Naive thymus-derived CD8-positive, alpha-beta T cell (primary cell): ENCODE measurements at regions not wholly inside any gene's neighbourhood (a gene's known extent, or its start where the extent isn't known, plus 50 kb on each side); places are given as distances from the start of the nearest gene placed in this dataset.
"Not testable (repeated sequence)": the region's sequence is repeated elsewhere in the genome, so short reads cannot be mapped to it uniquely, and the experiment has no call there.

ENCODE experiments used
- ATAC-seq, 2 donors: fragments of 150-1000 bp; cut with Tn5 transposase in 1 of 2; sonication (Bioruptor Pico), chemical (Tn5 transposase) in 1 of 2; 1 replicate in 1 of 2; 2 replicates in 1 of 2; pipeline ENCODE4 v1.10.0; 2021; ENCODE audit warnings: mild to moderate bottlenecking in 2 of 2, moderate library complexity in 2 of 2
- POLR2A ChIA-PET: fragments of 350-600 bp; sonication (Branson Sonifier 250); formaldehyde crosslinking; loops from one replicate; lab custom pipeline; 2021; ENCODE audit warnings: antibody characterized with exemption; lab: Charles Lee
- DNase-seq, 10 donors: peaks; one replicate each; pipeline versions ENCODE4 v3.0.0 to v3.0.0-alpha.2; 2020 to 2022
- H3K27ac Mint-ChIP-seq, 10 donors: one replicate each; pipeline ENCODE4 v1.8.0; 2020 to 2022; ENCODE audit warnings: mild to moderate bottlenecking in 10 of 10, mixed read lengths in 10 of 10, moderate library complexity in 4 of 10, inconsistent platforms in 1 of 10
- H3K27me3 Mint-ChIP-seq, 5 donors: one replicate each; pipeline ENCODE4 v1.8.0; 2021 to 2022; ENCODE audit warnings: mixed read lengths in 5 of 5
- H3K36me3 Mint-ChIP-seq, 3 donors: one replicate each; pipeline ENCODE4 v1.8.0; 2020 to 2022; ENCODE audit warnings: mixed read lengths in 3 of 3, mild to moderate bottlenecking in 2 of 3, inconsistent platforms in 1 of 3
- H3K4me1 Mint-ChIP-seq, 4 donors: one replicate each; pipeline ENCODE4 v1.8.0; 2021 to 2022; ENCODE audit warnings: mixed read lengths in 4 of 4
- H3K4me3 Mint-ChIP-seq, 10 donors: one replicate each; pipeline ENCODE4 v1.8.0; 2020 to 2022; ENCODE audit warnings: mild to moderate bottlenecking in 10 of 10, mixed read lengths in 10 of 10, moderate library complexity in 6 of 10, inconsistent platforms in 1 of 10
- H3K9me3 Mint-ChIP-seq, 9 donors: one replicate each; pipeline ENCODE4 v1.8.0; 2020 to 2022; ENCODE audit warnings: mixed read lengths in 9 of 9, mild to moderate bottlenecking in 3 of 9, inconsistent platforms in 1 of 9, moderate library complexity in 1 of 9

DNA sequence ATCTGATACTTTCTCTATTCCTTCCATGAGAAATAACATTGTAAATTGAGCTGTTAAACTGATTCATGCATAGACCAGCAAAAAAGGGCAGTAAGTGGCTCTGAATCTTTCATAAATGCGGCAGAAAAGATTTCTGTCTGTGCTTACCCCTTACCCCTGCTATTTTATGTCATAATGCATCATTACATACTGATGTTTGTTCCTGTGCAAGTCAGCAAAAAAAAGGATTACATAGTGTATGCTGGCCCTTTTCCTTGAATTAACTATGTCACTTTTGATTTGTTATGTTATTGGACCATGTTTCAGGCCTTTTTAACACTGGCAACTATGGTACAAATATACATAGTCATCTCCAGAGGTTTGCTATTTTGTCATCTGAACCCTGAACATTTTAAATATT, 2159.7 kb downstream of the PCDH7 start:
- Mint-ChIP-seq H3K4me3 (no peak overlapping the region), H3K4me1 (no peaks in the 10 kb centered on the region), H3K36me3 (no peaks in the 10 kb centered on the region), H3K9me3 (peaks cover 0 to 11% (median under 1%) of the 10 kb centered on the region in 9 donors), H3K27ac (no peak overlapping the region), H3K27me3 (no peaks in the 10 kb centered on the region)
- DNase-seq (no peak), ATAC-seq (no peak)
- POLR2A ChIA-PET: no interaction called here

GRCh38 chr4:32884198-32884597, 2164.0 kb downstream of the PCDH7 start:
- H3K9me3 Mint-ChIP-seq: peaks cover 0 to 10% (median 2%) of the 10 kb centered on the region in 9 donors
- POLR2A ChIA-PET: no interaction called here
- no peak overlapping the region for H3K4me3 Mint-ChIP-seq
- no peak for ATAC-seq
- H3K36me3 Mint-ChIP-seq: no peaks in the 10 kb centered on the region
- no peak overlapping the region for H3K27ac Mint-ChIP-seq
- no peaks in the 10 kb centered on the region for H3K27me3 Mint-ChIP-seq
- H3K4me1 Mint-ChIP-seq: no peaks in the 10 kb centered on the region
- no peak for DNase-seq

GRCh38 chr4:32890398-32890797, 2170.2 kb downstream of the PCDH7 start:
- H3K4me1 Mint-ChIP-seq: no peaks in the 10 kb centered on the region
- POLR2A ChIA-PET: no interaction called here
- H3K9me3 Mint-ChIP-seq: peaks cover 0 to 5% (median 0%) of the 10 kb centered on the region in 9 donors
- H3K27me3 Mint-ChIP-seq: no peaks in the 10 kb centered on the region
- ATAC-seq: no peak
- no peak overlapping the region for H3K27ac Mint-ChIP-seq
- no peak for DNase-seq
- no peak overlapping the region for H3K4me3 Mint-ChIP-seq
- H3K36me3 Mint-ChIP-seq: no peaks in the 10 kb centered on the region

GRCh38 chr4:32909053-32909452, 2188.9 kb downstream of the PCDH7 start:
- ATAC-seq (no peak), DNase-seq (no peak)
- Mint-ChIP-seq H3K9me3 (peaks cover 10 to 44% (median 22%) of the 10 kb centered on the region in 9 donors), H3K27me3 (no peaks in the 10 kb centered on the region), H3K36me3 (peaks cover 0 to 5% (median 0%) of the 10 kb centered on the region in 3 donors), H3K27ac (no peak overlapping the region), H3K4me1 (no peaks in the 10 kb centered on the region), H3K4me3 (no peak overlapping the region)
- POLR2A ChIA-PET: no interaction called here

GRCh38 chr4:32909736-32910135, 2189.6 kb downstream of the PCDH7 start:
- Mint-ChIP-seq H3K27ac (no peak overlapping the region), H3K36me3 (peaks cover 0 to 5% (median 0%) of the 10 kb centered on the region in 3 donors)
- ATAC-seq: no peak

DNA sequence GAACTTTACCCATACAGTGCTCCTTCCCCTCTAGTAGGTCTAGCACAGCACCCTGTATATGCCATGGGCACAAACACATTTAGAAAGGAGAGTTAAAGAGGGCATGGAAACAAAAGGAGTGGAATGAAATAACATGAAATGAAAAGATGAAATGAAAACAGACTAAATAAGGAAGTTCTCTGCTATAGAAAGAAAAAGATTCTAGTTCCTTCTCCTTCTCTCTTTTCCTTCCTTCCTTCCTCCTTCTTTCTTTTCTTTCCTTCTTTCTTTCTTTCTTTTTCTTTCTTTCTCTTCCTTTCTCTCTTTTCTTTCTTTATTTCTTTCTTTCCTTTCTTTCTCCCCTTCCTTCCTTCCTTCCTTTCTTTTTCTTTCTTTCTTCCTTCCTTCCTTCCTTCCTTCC, 2197.4 kb downstream of the PCDH7 start:
- ATAC-seq: no peak
- POLR2A ChIA-PET: no interaction called here
- no peaks in the 10 kb centered on the region for H3K36me3 Mint-ChIP-seq
- H3K4me1 Mint-ChIP-seq: no peaks in the 10 kb centered on the region
- H3K27ac Mint-ChIP-seq: no peak overlapping the region
- H3K27me3 Mint-ChIP-seq: no peaks in the 10 kb centered on the region
- H3K4me3 Mint-ChIP-seq: no peak overlapping the region
- no peak for DNase-seq
- H3K9me3 Mint-ChIP-seq: peaks cover 3 to 36% (median 12%) of the 10 kb centered on the region in 9 donors

More at GRCh38 chr4:32909736-32910135, 2189.6 kb downstream of the PCDH7 start:
- POLR2A ChIA-PET: no interaction called here
- Mint-ChIP-seq H3K4me1 (no peaks in the 10 kb centered on the region), H3K27me3 (no peaks in the 10 kb centered on the region), H3K9me3 (peaks cover 9 to 45% (median 22%) of the 10 kb centered on the region in 9 donors), H3K4me3 (no peak overlapping the region)
- no peak for DNase-seq

- no peaks in the 10 kb centered on the region for H3K27me3 Mint-ChIP-seq
- H3K4me3 Mint-ChIP-seq: no peak overlapping the region
- peaks cover 0 to 17% (median 6%) of the 10 kb centered on the region in 9 donors for H3K9me3 Mint-ChIP-seq
- DNase-seq (no peak), ATAC-seq (no peak)
- H3K27ac Mint-ChIP-seq: no peak overlapping the region
- POLR2A ChIA-PET: no interaction called here
- no peaks in the 10 kb centered on the region for H3K36me3 Mint-ChIP-seq
- no peaks in the 10 kb centered on the region for H3K4me1 Mint-ChIP-seq
Observed at GRCh38 chr4:32929796-32930699, 2209.9 kb downstream of the PCDH7 start.

- H3K36me3 Mint-ChIP-seq: no peaks in the 10 kb centered on the region
- H3K4me1 Mint-ChIP-seq: no peaks in the 10 kb centered on the region
- POLR2A ChIA-PET: no interaction called here
- peaks cover 0 to 14% (median 4%) of the 10 kb centered on the region in 9 donors for H3K9me3 Mint-ChIP-seq
- ATAC-seq: no peak
- no peak for DNase-seq
- no peak overlapping the region for H3K27ac Mint-ChIP-seq
- no peak overlapping the region for H3K4me3 Mint-ChIP-seq
- no peaks in the 10 kb centered on the region for H3K27me3 Mint-ChIP-seq
Observed at GRCh38 chr4:32930700-32931099, 2210.5 kb downstream of the PCDH7 start.

DNA sequence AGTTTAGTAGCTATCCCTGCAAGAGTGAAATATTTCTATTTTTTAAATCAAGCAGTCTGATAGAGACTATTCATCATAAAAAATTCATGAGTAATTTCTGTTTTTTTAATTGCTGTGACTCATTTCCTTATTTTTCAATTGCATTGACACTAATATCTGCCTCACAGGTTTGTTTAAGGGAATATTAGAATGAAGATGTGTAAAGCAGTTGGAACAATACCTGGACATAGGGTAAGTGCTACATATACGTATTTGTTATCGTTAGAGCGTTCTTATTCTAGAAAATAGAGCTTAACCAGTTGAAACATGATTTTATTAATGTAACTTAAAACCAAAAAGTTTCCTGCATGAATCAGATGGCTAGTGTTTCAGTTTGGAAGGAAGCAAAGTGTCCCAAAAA, 2211.3 kb downstream of the PCDH7 start:
- H3K4me1 Mint-ChIP-seq: no peaks in the 10 kb centered on the region
- POLR2A ChIA-PET: no interaction called here

GRCh38 chr4:32932156-32932555, 2212.0 kb downstream of the PCDH7 start:
- H3K9me3 Mint-ChIP-seq: peaks cover 0 to 14% (median 4%) of the 10 kb centered on the region in 9 donors
- H3K36me3 Mint-ChIP-seq: no peaks in the 10 kb centered on the region
- ATAC-seq (no peak), DNase-seq (no peak)
- no peaks in the 10 kb centered on the region for H3K4me1 Mint-ChIP-seq
- H3K4me3 Mint-ChIP-seq: no peak overlapping the region
- POLR2A ChIA-PET: no interaction called here
- no peaks in the 10 kb centered on the region for H3K27me3 Mint-ChIP-seq
- no peak overlapping the region for H3K27ac Mint-ChIP-seq

More for the DNA sequence above, 2211.3 kb downstream of the PCDH7 start:
- DNase-seq (no peak), ATAC-seq (no peak)
- Mint-ChIP-seq H3K27me3 (no peaks in the 10 kb centered on the region), H3K36me3 (no peaks in the 10 kb centered on the region), H3K4me3 (no peak overlapping the region), H3K27ac (no peak overlapping the region), H3K9me3 (peaks cover 0 to 11% (median 4%) of the 10 kb centered on the region in 9 donors)

DNA sequence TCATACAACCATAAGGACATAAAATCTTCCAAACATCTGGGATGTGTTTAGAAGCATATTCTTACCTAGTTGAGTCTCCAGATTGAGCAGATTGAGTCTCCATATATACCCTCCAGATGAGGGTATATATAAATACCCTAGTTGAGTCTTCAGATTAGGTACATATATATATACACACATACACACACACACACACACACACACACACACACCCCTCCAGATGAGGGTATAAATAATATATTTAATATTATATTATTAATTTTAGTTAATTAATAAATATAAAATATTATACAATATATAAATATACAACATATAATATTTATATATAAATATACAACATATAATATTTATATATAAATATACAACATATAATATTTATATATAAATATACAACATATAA, 2219.1 kb downstream of the PCDH7 start:
- DNase-seq, H3K27me3 Mint-ChIP-seq, POLR2A ChIA-PET, H3K4me1 Mint-ChIP-seq, ATAC-seq, H3K4me3 Mint-ChIP-seq, H3K27ac Mint-ChIP-seq, H3K36me3 Mint-ChIP-seq: not testable (repeated sequence)
- peaks cover 0 to 25% (median 11%) of the 10 kb centered on the region in 9 donors for H3K9me3 Mint-ChIP-seq

DNA sequence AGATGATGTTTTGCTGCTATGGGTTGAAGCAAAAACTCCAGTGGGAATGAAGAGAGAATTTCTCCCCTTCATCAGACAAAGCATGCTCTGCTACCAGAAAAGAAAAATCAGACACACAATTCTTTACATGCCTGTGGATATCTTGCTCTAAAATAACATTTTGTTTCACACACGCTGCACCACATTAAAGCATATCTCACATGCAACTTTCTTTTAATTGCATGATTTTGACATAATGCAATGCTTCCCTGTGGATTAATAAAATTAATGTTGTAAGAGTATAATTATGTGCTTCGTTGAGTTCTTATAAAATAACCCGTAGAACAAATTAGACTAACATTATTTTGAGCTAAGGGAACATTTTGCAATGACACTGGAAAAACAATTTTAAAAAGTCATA, 2230.7 kb downstream of the PCDH7 start:
- ATAC-seq (no peak), DNase-seq (no peak)
- H3K4me3 Mint-ChIP-seq: no peak overlapping the region
- H3K27me3 Mint-ChIP-seq: no peaks in the 10 kb centered on the region
- POLR2A ChIA-PET: no interaction called here
- peaks cover 0 to 2% (median 0%) of the 10 kb centered on the region in 4 donors for H3K4me1 Mint-ChIP-seq
- no peak overlapping the region for H3K27ac Mint-ChIP-seq
- peaks cover 0 to 4% (median 0%) of the 10 kb centered on the region in 3 donors for H3K36me3 Mint-ChIP-seq
- H3K9me3 Mint-ChIP-seq: peaks cover 0 to 31% (median 12%) of the 10 kb centered on the region in 9 donors

GRCh38 chr4:32958586-32958985, 2238.4 kb downstream of the PCDH7 start:
- no peak overlapping the region for H3K4me3 Mint-ChIP-seq
- DNase-seq (no peak), ATAC-seq (no peak)
- POLR2A ChIA-PET: no interaction called here
- H3K4me1 Mint-ChIP-seq: no peaks in the 10 kb centered on the region
- peaks cover 0 to 11% (median 5%) of the 10 kb centered on the region in 9 donors for H3K9me3 Mint-ChIP-seq
- no peak overlapping the region for H3K27ac Mint-ChIP-seq
- no peaks in the 10 kb centered on the region for H3K27me3 Mint-ChIP-seq
- no peaks in the 10 kb centered on the region for H3K36me3 Mint-ChIP-seq
